Stimulated activated CD4-positive, alpha-beta T cell treated with anti-CD3 and anti-CD28 coated beads, Interleukin-15, amount 100 ng/mL, for 48 hours (primary cell): ENCODE measurements at regions not wholly inside any gene's neighbourhood (a gene's known extent, or its start where the extent isn't known, plus 50 kb on each side); places are given as distances from the start of the nearest gene placed in this dataset.
"Not testable (repeated sequence)": the region's sequence is repeated elsewhere in the genome, so short reads cannot be mapped to it uniquely, and the experiment has no call there.

Source experiments
- DNase-seq, 2 donors: peaks; one replicate each; pipeline ENCODE4 v3.0.0-alpha.2; 2020; ENCODE audit warnings: low read depth in 2 of 2

GRCh38 chr12:68478516-68479260 lies 132.0 kb upstream of the RAP1B start:
- DNase-seq, result no peak

- DNase-seq, result no peak
These were observed 131.3 kb upstream of the RAP1B start for GRCh38 chr12:68479261-68479895.

- no peak for DNase-seq
These were observed 130.8 kb upstream of the RAP1B start for GRCh38 chr12:68479896-68480291.

DNA sequence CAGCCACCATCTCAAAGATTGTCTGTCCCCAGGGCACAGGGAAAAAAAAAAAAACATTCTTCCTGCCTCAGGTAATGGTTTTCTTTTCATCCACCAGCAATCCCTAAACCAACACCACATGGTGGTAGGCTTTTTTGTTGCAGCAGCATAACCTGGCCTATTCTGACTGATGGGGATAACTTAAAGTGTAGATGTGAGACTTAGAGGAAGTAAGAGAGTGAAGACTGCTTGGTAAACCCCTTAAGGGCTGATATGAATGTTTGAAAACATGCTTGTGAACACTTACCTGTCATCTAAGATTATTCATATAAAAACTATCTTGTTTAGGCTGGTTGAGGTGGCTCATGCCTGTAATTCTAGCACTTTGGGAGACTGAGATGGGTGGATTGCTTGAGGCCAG lies 130.2 kb upstream of the RAP1B start:
- DNase-seq, result no peak

DNA sequence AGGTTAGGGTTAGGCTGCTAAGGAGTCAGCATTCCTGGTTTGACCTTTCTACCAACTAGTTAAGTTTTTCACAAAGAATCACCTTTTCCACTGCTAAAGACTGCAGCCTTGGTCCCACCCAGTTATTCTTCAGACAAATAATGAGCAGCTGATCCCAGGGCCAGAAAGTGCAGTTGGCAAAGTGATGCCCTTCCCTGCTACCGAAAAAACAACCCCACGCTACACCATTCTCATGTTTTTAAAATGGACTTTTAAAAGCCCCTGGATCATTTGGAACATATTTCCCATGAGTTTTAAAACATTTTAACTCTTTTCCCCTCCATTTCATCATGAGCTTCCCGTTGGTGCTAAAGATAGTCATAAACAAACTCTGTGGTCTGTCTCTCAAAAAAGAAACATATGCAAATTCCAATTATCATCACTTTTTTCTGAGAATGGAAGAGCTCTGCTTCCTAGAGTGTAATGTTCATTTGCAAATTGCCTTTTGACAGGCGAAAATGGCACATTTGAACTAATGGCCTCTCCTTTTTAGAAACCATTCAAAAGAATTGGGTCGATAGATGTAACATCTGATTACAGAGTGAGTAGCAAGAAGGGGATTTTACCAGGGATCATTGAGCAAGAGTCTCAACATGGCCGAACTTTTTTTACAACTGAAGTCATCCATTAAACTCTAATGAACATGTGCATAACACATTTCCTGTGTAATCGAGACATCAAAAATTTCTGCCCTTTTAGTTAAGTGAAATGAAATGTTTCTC lies 129.3 kb upstream of the RAP1B start:
- no peak for DNase-seq

GRCh38 chr12:68482014-68482413 lies 128.7 kb upstream of the RAP1B start:
- no peak for DNase-seq

GRCh38 chr12:68482660-68483059 lies 128.0 kb upstream of the RAP1B start:
- DNase-seq, result no peak

DNA sequence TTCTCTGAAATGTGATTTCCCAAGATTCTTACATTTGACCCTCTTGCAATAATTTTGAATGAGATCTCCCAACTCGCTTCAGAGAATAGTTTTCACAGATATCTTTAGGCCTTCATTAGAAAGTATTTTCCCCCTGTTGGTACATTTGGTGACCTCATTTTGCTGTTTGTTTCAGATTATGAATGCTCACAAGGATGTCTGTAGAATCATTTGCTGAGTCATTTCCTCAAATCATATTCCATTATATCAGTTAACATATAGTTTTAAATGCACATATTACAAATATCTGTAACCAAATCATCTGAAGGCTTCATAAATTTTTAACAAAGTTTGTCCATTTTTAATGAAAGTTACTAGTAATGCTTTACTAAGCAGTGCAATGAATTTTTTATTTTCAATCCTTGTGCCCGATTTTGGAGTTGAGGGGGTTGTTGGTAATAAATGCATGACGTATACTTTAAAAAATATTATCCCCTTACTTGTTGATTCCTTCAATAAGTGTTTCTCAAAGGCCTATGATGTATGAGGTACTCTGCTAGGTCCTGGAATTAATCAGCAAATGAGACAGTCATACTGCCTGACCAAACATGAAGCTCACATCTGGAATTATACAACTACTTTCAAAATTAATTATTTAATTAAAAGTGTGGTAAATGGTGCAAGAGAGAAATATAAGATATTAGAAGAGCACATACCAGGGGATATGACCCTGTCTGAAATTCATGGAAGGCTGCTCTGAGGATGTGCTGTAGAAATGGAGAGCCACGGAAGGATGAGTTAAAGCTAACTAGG lies 126.9 kb upstream of the RAP1B start:
- no peak for DNase-seq

DNA sequence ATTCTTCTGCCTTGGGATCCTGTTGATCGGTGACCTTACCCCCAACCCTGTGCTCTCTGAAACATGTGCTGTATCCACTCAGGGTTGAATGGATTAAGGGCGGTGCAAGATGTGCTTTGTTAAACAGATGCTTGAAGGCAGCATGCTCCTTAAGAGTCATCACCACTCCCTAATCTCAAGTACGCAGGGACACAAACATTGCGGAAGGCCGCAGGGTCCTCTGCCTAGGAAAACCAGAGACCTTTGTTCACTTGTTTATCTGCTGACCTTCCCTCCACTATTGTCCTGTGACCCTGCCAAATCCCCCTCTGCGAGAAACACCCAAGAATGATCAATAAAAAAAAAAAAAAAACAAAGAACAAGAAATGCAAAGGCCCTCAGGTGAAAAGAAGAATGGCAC lies 126.1 kb upstream of the RAP1B start:
- DNase-seq, result not testable (repeated sequence)

DNA sequence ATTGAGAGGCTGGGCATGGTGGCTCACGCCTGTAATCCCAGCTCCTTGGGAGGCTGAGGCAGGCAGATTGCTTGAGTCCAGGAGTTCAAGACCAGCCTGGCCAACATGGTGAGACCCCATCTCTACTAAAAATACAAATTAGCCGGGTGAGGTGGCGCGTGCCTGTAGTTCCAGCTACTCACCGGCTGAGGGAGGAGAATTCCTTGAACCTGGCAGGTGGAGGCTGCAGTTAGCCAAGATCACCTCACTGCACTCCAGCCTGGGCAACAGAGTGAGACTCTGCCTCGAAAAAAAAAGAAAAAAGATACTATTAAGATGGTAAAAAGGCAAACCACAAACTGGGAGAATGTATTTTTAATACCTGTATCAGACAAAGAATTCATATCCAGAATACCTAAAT lies 124.2 kb upstream of the RAP1B start:
- not testable (repeated sequence) for DNase-seq

- DNase-seq, result no peak
These were observed 122.9 kb upstream of the RAP1B start for GRCh38 chr12:68487721-68488309.

DNA sequence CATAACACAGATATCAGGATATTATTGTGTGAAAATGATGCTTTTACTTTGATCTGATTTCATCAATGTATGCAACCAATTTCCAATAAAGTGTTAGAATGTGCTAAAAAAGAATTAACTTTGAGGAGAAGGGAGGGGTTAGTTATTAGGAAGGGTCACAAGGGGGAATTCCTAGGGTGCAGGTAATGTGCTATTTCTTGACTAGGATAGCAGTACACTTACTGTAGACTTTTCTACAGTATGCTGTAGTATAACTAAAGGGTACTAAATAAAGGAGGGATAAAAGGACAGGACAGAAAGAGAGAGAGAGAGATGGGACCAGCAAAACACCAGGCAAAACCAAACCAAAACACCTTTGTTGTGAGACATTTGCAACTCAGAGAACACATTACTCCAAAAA lies 121.4 kb upstream of the RAP1B start:
- DNase-seq, result no peak

DNA sequence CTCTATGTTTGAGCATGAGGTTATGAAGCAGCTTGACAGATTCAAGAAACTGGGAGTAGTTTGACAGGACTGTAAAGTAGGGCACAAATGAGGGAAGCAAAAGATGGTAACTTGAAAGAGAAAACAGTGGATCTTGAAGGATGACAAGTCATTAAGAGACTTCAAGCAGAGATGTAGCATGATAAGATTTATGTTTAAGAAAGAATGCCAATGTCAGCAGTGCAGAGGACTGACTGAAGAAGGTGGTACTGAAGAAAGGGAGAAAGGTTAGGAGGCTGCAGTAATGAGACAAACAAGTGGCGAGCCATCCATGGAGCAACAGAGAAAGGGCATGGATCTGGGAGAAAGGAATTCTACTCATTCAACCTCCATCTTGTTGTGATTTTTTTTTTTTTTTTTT lies 120.2 kb upstream of the RAP1B start:
- DNase-seq, result no peak

- DNase-seq, result no peak
These were observed 119.3 kb upstream of the RAP1B start for GRCh38 chr12:68491204-68491960.

DNA sequence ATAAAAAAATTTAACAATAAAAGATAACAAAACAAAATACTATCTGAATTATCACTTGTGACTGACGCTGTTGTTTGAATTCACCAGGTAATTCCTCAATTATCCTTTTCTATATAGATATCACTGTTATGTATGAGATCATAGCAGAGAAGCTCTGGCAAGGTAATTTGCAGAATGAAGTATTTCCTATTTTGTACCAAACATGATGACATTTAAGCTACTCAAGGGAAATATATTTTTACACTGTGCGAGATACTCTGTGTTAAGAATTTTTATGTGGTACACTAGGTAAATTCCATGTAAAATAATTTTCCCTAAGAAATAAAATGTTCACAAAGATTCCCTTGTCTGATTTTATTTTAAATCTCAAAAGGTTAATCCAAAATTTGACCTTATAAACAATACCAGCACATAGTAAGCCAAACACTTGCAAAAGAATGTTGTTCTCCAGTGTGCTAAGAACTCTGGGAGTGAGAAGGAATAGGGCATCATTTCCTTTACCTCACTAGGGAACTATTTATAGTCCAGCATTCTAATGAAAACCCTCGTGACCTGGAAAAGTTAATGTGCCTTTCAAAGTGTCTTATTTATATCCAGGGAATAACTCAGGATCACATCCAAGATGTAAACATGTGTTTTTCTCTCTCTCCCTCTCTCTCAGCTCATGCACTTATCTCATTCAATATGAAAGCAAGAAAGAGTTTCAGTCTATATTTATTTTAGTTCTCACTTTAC lies 115.2 kb upstream of the RAP1B start:
- DNase-seq, result no peak

DNA sequence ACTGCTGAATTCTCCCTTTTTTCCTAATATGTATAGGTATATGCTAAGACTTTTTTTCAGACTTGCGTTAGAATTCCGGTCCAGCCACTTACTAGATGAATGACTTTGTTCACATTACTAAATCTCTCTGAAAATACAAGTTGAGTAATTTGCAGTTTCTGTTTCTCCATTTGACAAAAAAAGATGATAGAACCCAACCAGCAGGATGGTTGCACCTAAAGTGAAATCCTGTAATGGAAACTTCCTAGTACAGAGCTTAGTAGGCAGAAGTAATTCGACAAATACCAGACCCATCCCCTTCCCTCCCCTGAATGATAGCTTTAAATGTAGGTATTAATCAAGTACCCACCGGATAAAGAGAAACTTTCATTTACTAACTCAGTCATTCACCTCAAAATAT lies 113.6 kb upstream of the RAP1B start:
- DNase-seq, result no peak

- DNase-seq, result no peak
These were observed 113.0 kb upstream of the RAP1B start for GRCh38 chr12:68497702-68498101.

DNA sequence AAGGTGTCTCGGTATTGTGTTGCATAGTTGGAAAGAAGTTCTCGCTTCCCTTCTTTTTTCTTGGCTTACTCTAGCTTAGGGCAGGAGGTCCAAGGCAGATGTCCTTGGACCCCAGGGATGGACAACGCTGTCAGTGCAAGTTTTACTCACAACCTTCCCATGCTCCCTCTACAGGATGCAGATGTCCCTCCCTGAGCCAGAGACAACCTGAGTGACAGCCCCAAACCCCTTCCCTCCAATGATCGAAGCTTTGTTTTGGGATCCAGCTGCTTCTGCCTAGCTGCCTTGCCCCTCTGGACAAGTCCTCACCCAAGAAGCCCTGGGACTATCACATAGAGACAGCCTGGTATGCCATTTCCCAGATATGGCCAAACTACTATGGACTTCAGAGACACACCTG lies 112.0 kb upstream of the RAP1B start:
- no peak for DNase-seq

DNA sequence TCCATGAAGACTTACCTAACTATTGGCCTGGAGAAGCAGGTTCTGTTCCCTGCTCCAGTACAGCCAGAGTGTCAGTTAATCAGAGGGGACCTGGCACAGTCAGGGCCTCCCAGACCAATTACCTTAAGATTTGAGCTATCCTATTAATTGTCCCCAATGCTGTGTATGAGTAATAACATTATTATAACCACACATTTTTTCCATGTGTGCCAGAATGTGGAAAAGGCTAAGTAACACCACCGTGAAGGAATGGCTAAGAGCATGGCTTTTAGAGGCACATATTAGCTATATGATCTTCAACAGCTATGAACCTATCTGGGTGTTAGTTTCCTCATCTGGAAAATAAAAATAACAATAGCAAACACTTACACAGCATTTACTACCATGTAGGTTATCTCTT lies 111.1 kb upstream of the RAP1B start:
- DNase-seq, result no peak

- no peak for DNase-seq
These were observed 109.5 kb upstream of the RAP1B start for GRCh38 chr12:68501226-68501625.
